ENCODE measurements at regions not wholly inside any gene's neighbourhood (a gene's known extent, or its start where the extent isn't known, plus 50 kb on each side); places are given as distances from the start of the nearest gene placed in this dataset.

- H3K4me1 ChIP-seq (ENCODE audit: control insufficient read depth in 1 of 2, insufficient read depth in 2 of 2, low read length in 2 of 2): peaks cover 0 to 3% of the 10 kb centered on the region in 2 donors
- peaks cover 0 to 13% (median 10%) of the 10 kb centered on the region in 3 donors for H3K27me3 Mint-ChIP-seq (ENCODE audit: low read depth in 3 of 3)
- no peak overlapping the region for H3K27ac ChIP-seq (ENCODE audit: low read depth in 1 of 2, low read length in 2 of 2)
- H3K27ac Mint-ChIP-seq: no peak overlapping the region
- H2AFZ ChIP-seq (ENCODE audit: insufficient read depth, low read depth, low read length, poor library complexity, severe bottlenecking): no peak overlapping the region
- no peaks in the 10 kb centered on the region for H3K36me3 Mint-ChIP-seq
- H3K27me3 ChIP-seq (ENCODE audit: control insufficient read depth in 2 of 2, insufficient read depth in 2 of 2, low read length in 2 of 2): peaks cover 2 to 3% of the 10 kb centered on the region in 2 donors
- intact Hi-C loops (cut with micrococcal nuclease): no loop called here
- peaks cover 0 to 3% (median 0%) of the 10 kb centered on the region in 7 donors for H3K9me3 Mint-ChIP-seq
- DNase-seq: no peak
- H3K9me3 ChIP-seq (replicated peaks in 1 of 2; ENCODE audit: control insufficient read depth in 1 of 2, insufficient read depth in 1 of 2, low read length in 2 of 2): no peaks in the 10 kb centered on the region
- no peaks in the 10 kb centered on the region for H3K36me3 ChIP-seq (replicated peaks in 1 of 2; ENCODE audit: control insufficient read depth in 1 of 2, insufficient read depth in 2 of 2, low read length in 2 of 2)
- no peak overlapping the region for H3K4me2 ChIP-seq (replicated peaks; ENCODE audit: extremely low read depth, low read length, poor library complexity, severe bottlenecking)
- no peaks in the 10 kb centered on the region for H3K79me2 ChIP-seq (ENCODE audit: insufficient read depth, low read length)
- H4K20me1 ChIP-seq (ENCODE audit: insufficient read depth, low read length): no peaks in the 10 kb centered on the region
- no peak overlapping the region for H3K4me3 ChIP-seq (replicated peaks in 1 of 3; ENCODE audit: low read depth in 2 of 3, low read length in 3 of 3)
- WGBS (ENCODE audit: insufficient coverage): no CpG with 5 or more reads among the region's 5 CpGs
- H3K9ac ChIP-seq (ENCODE audit: insufficient read depth, low read length, poor library complexity, severe bottlenecking): no peak overlapping the region
- H3K4me1 Mint-ChIP-seq: no peaks in the 10 kb centered on the region
- no peak overlapping the region for H3K4me3 Mint-ChIP-seq
- no peak for TF ChIP-seq CTCF (IDR thresholded peaks at IDR 0.05)
These were observed 88.7 kb upstream of the NRP1 start for GRCh38 chr10:33423154-33423529.

GRCh38 chr10:33422471-33423153 lies 88.1 kb upstream of the NRP1 start:
- intact Hi-C loops (cut with micrococcal nuclease): no loop called here
- Histone ChIP-seq H3K79me2 (ENCODE audit: insufficient read depth, low read length) (no peaks in the 10 kb centered on the region), H3K27me3 (ENCODE audit: control insufficient read depth in 2 of 2, insufficient read depth in 2 of 2, low read length in 2 of 2) (peaks cover under 1 to 2% of the 10 kb centered on the region in 2 donors), H3K9me3 (replicated peaks in 1 of 2; ENCODE audit: control insufficient read depth in 1 of 2, insufficient read depth in 1 of 2, low read length in 2 of 2) (no peaks in the 10 kb centered on the region), H3K4me2 (replicated peaks; ENCODE audit: extremely low read depth, low read length, poor library complexity, severe bottlenecking) (no peak overlapping the region), H3K36me3 (replicated peaks in 1 of 2; ENCODE audit: control insufficient read depth in 1 of 2, insufficient read depth in 2 of 2, low read length in 2 of 2) (no peaks in the 10 kb centered on the region), H3K4me1 (ENCODE audit: control insufficient read depth in 1 of 2, insufficient read depth in 2 of 2, low read length in 2 of 2) (peaks cover 0 to 3% of the 10 kb centered on the region in 2 donors), H2AFZ (ENCODE audit: insufficient read depth, low read depth, low read length, poor library complexity, severe bottlenecking) (no peak overlapping the region), H4K20me1 (ENCODE audit: insufficient read depth, low read length) (no peaks in the 10 kb centered on the region), H3K9ac (ENCODE audit: insufficient read depth, low read length, poor library complexity, severe bottlenecking) (no peak overlapping the region), H3K4me3 (replicated peaks in 1 of 3; ENCODE audit: low read depth in 2 of 3, low read length in 3 of 3) (no peak overlapping the region), H3K27ac (ENCODE audit: low read depth in 1 of 2, low read length in 2 of 2) (no peak overlapping the region)
- H3K27ac Mint-ChIP-seq: no peak overlapping the region
- no peak for DNase-seq
- peaks cover 0 to 3% (median 0%) of the 10 kb centered on the region in 7 donors for H3K9me3 Mint-ChIP-seq
- H3K36me3 Mint-ChIP-seq: no peaks in the 10 kb centered on the region
- no peak for TF ChIP-seq CTCF (IDR thresholded peaks at IDR 0.05)
- peaks cover 0 to 13% (median 7%) of the 10 kb centered on the region in 3 donors for H3K27me3 Mint-ChIP-seq (ENCODE audit: low read depth in 3 of 3)
- no peak overlapping the region for H3K4me3 Mint-ChIP-seq
- WGBS (ENCODE audit: insufficient coverage): 100% methylated on average over 3 of the region's 10 CpGs
- H3K4me1 Mint-ChIP-seq: no peaks in the 10 kb centered on the region

All from CD14-positive monocyte (primary cell).